ENCODE measurements at regions not wholly inside any gene's neighbourhood (a gene's known extent, or its start where the extent isn't known, plus 50 kb on each side); places are given as distances from the start of the nearest gene placed in this dataset.

DNA sequence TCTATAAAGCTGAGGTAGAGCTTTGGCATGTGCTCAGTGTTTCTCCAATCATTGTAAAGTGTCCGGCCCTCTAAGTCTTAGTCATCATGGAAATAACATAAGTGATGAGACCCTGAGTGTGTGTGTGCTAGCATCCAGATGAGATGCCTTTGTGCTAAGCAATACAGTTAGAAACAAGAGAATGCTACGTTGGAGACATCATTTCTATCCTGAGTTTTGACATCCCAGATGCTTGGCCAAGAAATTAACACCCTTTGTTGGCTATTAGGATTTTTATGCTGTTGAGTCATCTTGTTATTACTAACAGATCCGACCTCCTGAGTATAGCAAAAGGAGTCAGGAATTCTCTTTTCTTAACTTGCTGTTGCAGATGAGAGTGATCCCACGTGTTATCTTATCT lies 508.0 kb downstream of the GADD45G start:
- no peak overlapping the region for H3K27ac ChIP-seq

GRCh38 chr9:90114641-90115425 lies 510.0 kb downstream of the GADD45G start:
- H3K9me3 ChIP-seq: no peaks in the 10 kb centered on the region

More for the DNA sequence above, 508.0 kb downstream of the GADD45G start:
- no peaks in the 10 kb centered on the region for H3K36me3 ChIP-seq
- H3K4me1 ChIP-seq: peaks cover 0 to 12% (median 8%) of the 10 kb centered on the region in 9 donors
- H3K9me3 ChIP-seq: peaks cover 0 to 8% (median 0%) of the 10 kb centered on the region in 11 donors
- H3K4me3 ChIP-seq: no peak overlapping the region
- TF ChIP-seq, protein P1, sequence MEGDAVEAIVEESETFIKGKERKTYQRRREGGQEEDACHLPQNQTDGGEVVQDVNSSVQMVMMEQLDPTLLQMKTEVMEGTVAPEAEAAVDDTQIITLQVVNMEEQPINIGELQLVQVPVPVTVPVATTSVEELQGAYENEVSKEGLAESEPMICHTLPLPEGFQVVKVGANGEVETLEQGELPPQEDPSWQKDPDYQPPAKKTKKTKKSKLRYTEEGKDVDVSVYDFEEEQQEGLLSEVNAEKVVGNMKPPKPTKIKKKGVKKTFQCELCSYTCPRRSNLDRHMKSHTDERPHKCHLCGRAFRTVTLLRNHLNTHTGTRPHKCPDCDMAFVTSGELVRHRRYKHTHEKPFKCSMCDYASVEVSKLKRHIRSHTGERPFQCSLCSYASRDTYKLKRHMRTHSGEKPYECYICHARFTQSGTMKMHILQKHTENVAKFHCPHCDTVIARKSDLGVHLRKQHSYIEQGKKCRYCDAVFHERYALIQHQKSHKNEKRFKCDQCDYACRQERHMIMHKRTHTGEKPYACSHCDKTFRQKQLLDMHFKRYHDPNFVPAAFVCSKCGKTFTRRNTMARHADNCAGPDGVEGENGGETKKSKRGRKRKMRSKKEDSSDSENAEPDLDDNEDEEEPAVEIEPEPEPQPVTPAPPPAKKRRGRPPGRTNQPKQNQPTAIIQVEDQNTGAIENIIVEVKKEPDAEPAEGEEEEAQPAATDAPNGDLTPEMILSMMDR (IDR thresholded peaks at IDR 0.05): no peak
- DNase-seq: no peak
- WGBS, 2 donors: 31 to 37% methylated on average over 4 of the region's 4 CpGs
- peaks cover 0 to 8% (median 0%) of the 10 kb centered on the region in 7 donors for H3K27me3 ChIP-seq
- no peak for ATAC-seq
- intact Hi-C loops (cut with DNase I): no loop called here

DNA sequence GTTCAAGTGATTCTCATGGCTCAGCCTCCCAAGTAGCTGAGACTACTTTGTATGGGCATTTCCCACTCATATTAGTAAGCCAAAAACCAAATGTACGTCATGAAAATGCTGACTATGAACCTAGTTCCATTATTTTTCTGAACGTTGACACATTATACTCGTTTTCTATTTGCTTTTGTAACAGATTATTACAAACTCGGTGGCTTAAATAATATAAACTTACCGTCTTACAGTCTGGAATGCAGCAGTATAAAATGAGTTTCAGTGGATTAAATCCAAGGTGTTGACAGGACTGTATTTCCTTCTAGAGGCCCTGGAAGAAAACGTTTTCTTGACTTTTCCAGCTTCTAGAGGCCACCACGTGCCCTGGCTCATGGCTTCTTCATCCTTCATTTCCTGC lies 517.0 kb downstream of the GADD45G start:
- Histone ChIP-seq H3K36me3 (no peaks in the 10 kb centered on the region), H3K27ac (no peak overlapping the region), H3K4me1 (no peaks in the 10 kb centered on the region), H3K9me3 (peaks cover 0 to 12% (median 0%) of the 10 kb centered on the region in 11 donors), H3K27me3 (peaks cover 0 to 4% (median 0%) of the 10 kb centered on the region in 7 donors), H3K4me3 (no peak overlapping the region)
- TF ChIP-seq, protein P1 (IDR thresholded peaks at IDR 0.05): no peak
- ATAC-seq (no peak), DNase-seq (no peak)
- intact Hi-C loops (cut with DNase I): no loop called here
- WGBS, 2 donors: 72 to 78% methylated on average over 7 of the region's 7 CpGs

More at GRCh38 chr9:90114641-90115425, 510.0 kb downstream of the GADD45G start:
- ATAC-seq (no peak), DNase-seq (no peak)
- intact Hi-C loops (cut with DNase I): no loop called here
- no peak overlapping the region for H3K4me3 ChIP-seq
- no peak overlapping the region for H3K27ac ChIP-seq
- 78 to 93% methylated on average over 4 of the region's 4 CpGs for WGBS, 2 donors
- no peaks in the 10 kb centered on the region for H3K36me3 ChIP-seq
- H3K27me3 ChIP-seq: peaks cover 0 to 8% (median 0%) of the 10 kb centered on the region in 7 donors
- H3K4me1 ChIP-seq: no peaks in the 10 kb centered on the region
- TF ChIP-seq, protein P1 (IDR thresholded peaks at IDR 0.05): no peak

- peaks cover 0 to 7% (median 0%) of the 10 kb centered on the region in 9 donors for H3K4me1 ChIP-seq
- no peak overlapping the region for H3K4me3 ChIP-seq
- DNase-seq (no peak), ATAC-seq (no peak)
- intact Hi-C loops (cut with DNase I): no loop called here
- TF ChIP-seq, protein P1 (IDR thresholded peaks at IDR 0.05): no peak
- WGBS, 2 donors: 75 to 76% methylated on average over 1 of the region's 1 CpG
- peaks cover 0 to 4% (median 0%) of the 10 kb centered on the region in 7 donors for H3K27me3 ChIP-seq
- no peaks in the 10 kb centered on the region for H3K36me3 ChIP-seq
- no peak overlapping the region for H3K27ac ChIP-seq
- peaks cover 0 to 12% (median 0%) of the 10 kb centered on the region in 11 donors for H3K9me3 ChIP-seq
Measured at GRCh38 chr9:90124961-90125360, 517.7 kb downstream of the DIRAS2 start.
